ENCODE measurements at regions not wholly inside any gene's neighbourhood (a gene's known extent, or its start where the extent isn't known, plus 50 kb on each side); places are given as distances from the start of the nearest gene placed in this dataset.
A peak's percentile ranks its signal among the peaks of the same experiment; 100 is the strongest.

DNA sequence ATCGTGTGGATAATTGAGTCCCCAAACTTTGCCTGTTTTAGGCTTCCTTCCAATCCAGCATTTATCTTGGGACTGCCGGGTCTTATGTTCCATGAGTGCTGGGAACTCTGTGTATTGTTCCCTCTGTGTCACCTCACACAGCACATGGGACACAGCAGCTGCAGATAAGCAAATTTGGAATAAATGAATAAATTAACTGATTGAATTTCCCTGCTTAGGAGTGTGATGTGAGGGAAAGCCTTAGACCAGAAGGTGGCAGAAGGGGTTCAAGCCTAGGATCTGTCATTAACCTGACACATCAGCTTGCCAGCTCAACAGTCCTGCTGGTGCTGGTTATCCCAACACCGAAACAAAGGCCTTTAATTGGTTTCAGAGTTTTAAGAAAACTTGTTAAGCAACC, 114.3 kb downstream of the OXSM start:
- Histone ChIP-seq H3F3A (ENCODE audit: insufficient read depth, low read length, poor library complexity, severe bottlenecking) (no peaks in the 10 kb centered on the region), H3K9ac (ENCODE audit: low read length) (no peak overlapping the region), H4K20me1 (ENCODE audit: insufficient read depth) (no peaks in the 10 kb centered on the region), H3K79me2 (replicated peaks; ENCODE audit: insufficient read depth, low read length) (no peaks in the 10 kb centered on the region), H3K4me3 (ENCODE audit: low read length) (no peak overlapping the region), H3K9me2 (ENCODE audit: insufficient read depth, low read length) (no peaks in the 10 kb centered on the region), H3K27me3 (ENCODE audit: insufficient read depth, low read depth, low read length) (no peaks in the 10 kb centered on the region), H3K4me2 (ENCODE audit: low read length) (no peak overlapping the region), H3K9me3 (ENCODE audit: low read length) (no peaks in the 10 kb centered on the region), H2AFZ (ENCODE audit: low read depth, low read length) (no peak overlapping the region), H3K36me3 (ENCODE audit: insufficient read depth, low read length) (no peaks in the 10 kb centered on the region), H3K27ac (ENCODE audit: low read length) (no peak overlapping the region)
- no peak for TF ChIP-seq TAF1 (IDR thresholded peaks at IDR 0.05; ENCODE audit: low read depth)
- TF ChIP-seq, protein P1, sequence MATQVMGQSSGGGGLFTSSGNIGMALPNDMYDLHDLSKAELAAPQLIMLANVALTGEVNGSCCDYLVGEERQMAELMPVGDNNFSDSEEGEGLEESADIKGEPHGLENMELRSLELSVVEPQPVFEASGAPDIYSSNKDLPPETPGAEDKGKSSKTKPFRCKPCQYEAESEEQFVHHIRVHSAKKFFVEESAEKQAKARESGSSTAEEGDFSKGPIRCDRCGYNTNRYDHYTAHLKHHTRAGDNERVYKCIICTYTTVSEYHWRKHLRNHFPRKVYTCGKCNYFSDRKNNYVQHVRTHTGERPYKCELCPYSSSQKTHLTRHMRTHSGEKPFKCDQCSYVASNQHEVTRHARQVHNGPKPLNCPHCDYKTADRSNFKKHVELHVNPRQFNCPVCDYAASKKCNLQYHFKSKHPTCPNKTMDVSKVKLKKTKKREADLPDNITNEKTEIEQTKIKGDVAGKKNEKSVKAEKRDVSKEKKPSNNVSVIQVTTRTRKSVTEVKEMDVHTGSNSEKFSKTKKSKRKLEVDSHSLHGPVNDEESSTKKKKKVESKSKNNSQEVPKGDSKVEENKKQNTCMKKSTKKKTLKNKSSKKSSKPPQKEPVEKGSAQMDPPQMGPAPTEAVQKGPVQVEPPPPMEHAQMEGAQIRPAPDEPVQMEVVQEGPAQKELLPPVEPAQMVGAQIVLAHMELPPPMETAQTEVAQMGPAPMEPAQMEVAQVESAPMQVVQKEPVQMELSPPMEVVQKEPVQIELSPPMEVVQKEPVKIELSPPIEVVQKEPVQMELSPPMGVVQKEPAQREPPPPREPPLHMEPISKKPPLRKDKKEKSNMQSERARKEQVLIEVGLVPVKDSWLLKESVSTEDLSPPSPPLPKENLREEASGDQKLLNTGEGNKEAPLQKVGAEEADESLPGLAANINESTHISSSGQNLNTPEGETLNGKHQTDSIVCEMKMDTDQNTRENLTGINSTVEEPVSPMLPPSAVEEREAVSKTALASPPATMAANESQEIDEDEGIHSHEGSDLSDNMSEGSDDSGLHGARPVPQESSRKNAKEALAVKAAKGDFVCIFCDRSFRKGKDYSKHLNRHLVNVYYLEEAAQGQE (IDR thresholded peaks at IDR 0.05; ENCODE audit: borderline replicate concordance) = no peak
- no peak for TF ChIP-seq EZH2 (IDR thresholded peaks at IDR 0.05; ENCODE audit: borderline replicate concordance, insufficient read depth, low read length, poor library complexity, severe bottlenecking)
- TF ChIP-seq POLR2AphosphoS5 (IDR thresholded peaks at IDR 0.05) = no peak
- TF ChIP-seq, protein P2, sequence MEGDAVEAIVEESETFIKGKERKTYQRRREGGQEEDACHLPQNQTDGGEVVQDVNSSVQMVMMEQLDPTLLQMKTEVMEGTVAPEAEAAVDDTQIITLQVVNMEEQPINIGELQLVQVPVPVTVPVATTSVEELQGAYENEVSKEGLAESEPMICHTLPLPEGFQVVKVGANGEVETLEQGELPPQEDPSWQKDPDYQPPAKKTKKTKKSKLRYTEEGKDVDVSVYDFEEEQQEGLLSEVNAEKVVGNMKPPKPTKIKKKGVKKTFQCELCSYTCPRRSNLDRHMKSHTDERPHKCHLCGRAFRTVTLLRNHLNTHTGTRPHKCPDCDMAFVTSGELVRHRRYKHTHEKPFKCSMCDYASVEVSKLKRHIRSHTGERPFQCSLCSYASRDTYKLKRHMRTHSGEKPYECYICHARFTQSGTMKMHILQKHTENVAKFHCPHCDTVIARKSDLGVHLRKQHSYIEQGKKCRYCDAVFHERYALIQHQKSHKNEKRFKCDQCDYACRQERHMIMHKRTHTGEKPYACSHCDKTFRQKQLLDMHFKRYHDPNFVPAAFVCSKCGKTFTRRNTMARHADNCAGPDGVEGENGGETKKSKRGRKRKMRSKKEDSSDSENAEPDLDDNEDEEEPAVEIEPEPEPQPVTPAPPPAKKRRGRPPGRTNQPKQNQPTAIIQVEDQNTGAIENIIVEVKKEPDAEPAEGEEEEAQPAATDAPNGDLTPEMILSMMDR (IDR thresholded peaks at IDR 0.05; ENCODE audit: poor library complexity, severe bottlenecking) = peak; percentile 54
- peak; percentile 67 for TF ChIP-seq RAD21 (conservative IDR thresholded peaks at IDR 0.05)
- peak; percentile 67 for TF ChIP-seq SMC3 (conservative IDR thresholded peaks at IDR 0.05; ENCODE audit: poor library complexity)
- no peak for TF ChIP-seq EP300 (conservative IDR thresholded peaks at IDR 0.05; ENCODE audit: poor library complexity, severe bottlenecking)
- no peak for TF ChIP-seq MXI1 (conservative IDR thresholded peaks at IDR 0.05; ENCODE audit: poor library complexity, severe bottlenecking)

DNA sequence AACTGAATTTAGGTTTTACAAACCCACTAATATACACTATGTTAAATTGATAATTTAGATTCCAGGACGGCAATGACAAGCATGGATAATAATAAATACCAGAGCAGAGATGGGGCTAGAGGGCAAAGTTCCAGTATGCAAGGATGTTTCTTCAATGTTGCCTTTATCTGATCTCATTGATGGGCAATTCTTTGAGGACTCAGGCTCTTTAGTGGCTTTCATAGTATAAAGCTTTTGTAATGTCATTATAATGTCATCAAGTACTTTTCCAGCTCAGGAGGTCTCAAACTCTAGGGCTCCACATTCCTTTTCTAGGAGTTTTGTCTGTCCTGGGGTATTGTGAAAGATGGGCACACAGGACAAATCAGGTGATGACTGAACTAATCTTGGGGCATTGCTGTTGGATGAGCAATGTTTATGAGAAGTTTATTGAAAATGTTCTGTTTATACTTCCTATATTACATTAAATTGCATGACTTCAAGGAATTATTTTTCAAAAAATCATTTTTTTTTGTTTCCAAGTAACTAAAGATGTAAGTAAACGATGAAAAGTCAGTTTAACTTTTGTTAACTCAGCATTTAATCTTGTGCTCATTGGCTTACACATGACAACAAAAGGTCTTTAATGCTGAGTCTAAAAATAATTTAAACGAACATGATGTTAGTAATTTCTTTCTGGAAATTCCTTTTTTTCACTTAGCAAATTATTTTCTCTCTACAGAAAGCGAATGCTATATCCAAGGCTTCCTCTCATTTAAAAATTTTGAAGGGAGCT, 116.4 kb downstream of the OXSM start:
- Histone ChIP-seq H3F3A (ENCODE audit: insufficient read depth, low read length, poor library complexity, severe bottlenecking) (no peaks in the 10 kb centered on the region), H3K9me3 (ENCODE audit: low read length) (no peaks in the 10 kb centered on the region), H3K27ac (ENCODE audit: low read length) (no peak overlapping the region), H4K20me1 (ENCODE audit: insufficient read depth) (no peaks in the 10 kb centered on the region), H3K9me2 (ENCODE audit: insufficient read depth, low read length) (no peaks in the 10 kb centered on the region), H3K9ac (ENCODE audit: low read length) (no peak overlapping the region), H3K4me3 (ENCODE audit: low read length) (no peak overlapping the region), H3K36me3 (ENCODE audit: insufficient read depth, low read length) (no peaks in the 10 kb centered on the region), H3K79me2 (replicated peaks; ENCODE audit: insufficient read depth, low read length) (no peaks in the 10 kb centered on the region), H2AFZ (ENCODE audit: low read depth, low read length) (no peak overlapping the region), H3K4me2 (ENCODE audit: low read length) (no peak overlapping the region), H3K27me3 (ENCODE audit: insufficient read depth, low read depth, low read length) (no peaks in the 10 kb centered on the region)
- TF ChIP-seq EZH2 (IDR thresholded peaks at IDR 0.05; ENCODE audit: borderline replicate concordance, insufficient read depth, low read length, poor library complexity, severe bottlenecking) (no peak), POLR2AphosphoS5 (IDR thresholded peaks at IDR 0.05) (no peak), RAD21 (conservative IDR thresholded peaks at IDR 0.05) (no peak), TAF1 (IDR thresholded peaks at IDR 0.05; ENCODE audit: low read depth) (no peak), SMC3 (conservative IDR thresholded peaks at IDR 0.05; ENCODE audit: poor library complexity) (no peak), MXI1 (conservative IDR thresholded peaks at IDR 0.05; ENCODE audit: poor library complexity, severe bottlenecking) (no peak), EP300 (conservative IDR thresholded peaks at IDR 0.05; ENCODE audit: poor library complexity, severe bottlenecking) (no peak)
- TF ChIP-seq, protein P1 (IDR thresholded peaks at IDR 0.05; ENCODE audit: borderline replicate concordance) = no peak
- TF ChIP-seq, protein P2 (IDR thresholded peaks at IDR 0.05; ENCODE audit: poor library complexity, severe bottlenecking) = no peak

Measured in neural cell (in vitro differentiated cells).